Astrocyte (in vitro differentiated cells and primary cell): ENCODE measurements at regions not wholly inside any gene's neighbourhood (a gene's known extent, or its start where the extent isn't known, plus 50 kb on each side); places are given as distances from the start of the nearest gene placed in this dataset.

Experiments used
- DNase-seq: peaks from one replicate; pipeline ENCODE4 v3.0.0-alpha.2; 2010; ENCODE audit warnings: low read depth
- FAIRE-seq: peaks from 2 replicates; lab custom pipeline; 2011; peaks lifted over from hg19 to GRCh38; lab: Jason Lieb, UNC
- H2AFZ ChIP-seq: 2 replicates; pipeline ENCODE4 v1.6.0; 2012; ENCODE audit warnings: low read depth, low read length, inconsistent platforms
- H3K27ac ChIP-seq: 2 replicates; pipeline ENCODE4 v1.5.1; 2011; ENCODE audit warnings: low read depth, low read length, inconsistent platforms
- H3K27me3 ChIP-seq: 2 replicates; pipeline ENCODE4 v1.6.0; 2011; ENCODE audit warnings: low read length, inconsistent platforms; ENCODE audit not compliant: insufficient read depth
- H3K36me3 ChIP-seq: 2 replicates; pipeline ENCODE4 v1.5.1; 2011; ENCODE audit warnings: low read length, inconsistent platforms; ENCODE audit not compliant: insufficient read depth
- H3K4me1 ChIP-seq: 2 replicates; pipeline ENCODE4 v1.5.1; 2011; ENCODE audit warnings: low read length, inconsistent platforms; ENCODE audit not compliant: insufficient read depth
- H3K4me2 ChIP-seq: 2 replicates; pipeline ENCODE4 v1.6.0; 2012; ENCODE audit warnings: low read length, inconsistent platforms
- H3K4me3 ChIP-seq: 2 replicates; pipeline ENCODE4 v1.5.1; 2011; ENCODE audit warnings: low read depth, mild to moderate bottlenecking, low read length, inconsistent platforms; ENCODE audit not compliant: insufficient read depth
- H3K79me2 ChIP-seq: 2 replicates; pipeline ENCODE4 v1.6.0; 2012; ENCODE audit warnings: mild to moderate bottlenecking, low read length, inconsistent platforms; ENCODE audit not compliant: insufficient read depth
- H3K9ac ChIP-seq: 2 replicates; pipeline ENCODE4 v1.6.0; 2012; ENCODE audit warnings: mild to moderate bottlenecking, low read length, inconsistent platforms
- H3K9me3 ChIP-seq: 2 replicates; pipeline ENCODE4 v1.5.1; 2012; ENCODE audit warnings: low read depth, mild to moderate bottlenecking, low read length, inconsistent platforms; ENCODE audit not compliant: insufficient read depth
- H4K20me1 ChIP-seq: 2 replicates; pipeline ENCODE4 v1.6.0; 2012; ENCODE audit warnings: low read length, inconsistent platforms; ENCODE audit not compliant: insufficient read depth
- H3K27ac Mint-ChIP-seq: one replicate; pipeline ENCODE4 v1.8.0; 2021; ENCODE audit warnings: mild to moderate bottlenecking, mixed read lengths; ENCODE audit not compliant: unreplicated experiment
- H3K27me3 Mint-ChIP-seq: one replicate; pipeline ENCODE4 v1.8.0; 2021; ENCODE audit warnings: low read depth, mixed read lengths; ENCODE audit not compliant: unreplicated experiment
- H3K36me3 Mint-ChIP-seq: one replicate; pipeline ENCODE4 v1.8.0; 2021; ENCODE audit warnings: low read depth, mixed read lengths; ENCODE audit not compliant: unreplicated experiment
- H3K4me1 Mint-ChIP-seq: one replicate; pipeline ENCODE4 v1.8.0; 2021; ENCODE audit warnings: low read depth, mixed read lengths; ENCODE audit not compliant: unreplicated experiment
- H3K4me3 Mint-ChIP-seq: one replicate; pipeline ENCODE4 v1.8.0; 2021; ENCODE audit warnings: mild to moderate bottlenecking, moderate library complexity, mixed read lengths; ENCODE audit not compliant: unreplicated experiment
- H3K9me3 Mint-ChIP-seq: one replicate; pipeline ENCODE4 v1.8.0; 2021; ENCODE audit warnings: mild to moderate bottlenecking, mixed read lengths; ENCODE audit not compliant: unreplicated experiment
- EZH2 ChIP-seq: IDR thresholded peaks from 2 replicates; pipeline ENCODE4 v1.6.1; 2012; ENCODE audit warnings: mild to moderate bottlenecking, low read length, inconsistent platforms; ENCODE audit not compliant: insufficient read depth
- TF ChIP-seq, protein P1 (sequence below): IDR thresholded peaks from 2 replicates; pipeline ENCODE4 v1.5.1; 2011; ENCODE audit warnings: low read depth, mild to moderate bottlenecking, inconsistent platforms, low read length, moderate library complexity; ENCODE audit not compliant: insufficient read depth

- Mint-ChIP-seq H3K4me1 (no peaks in the 10 kb centered on the region), H3K27ac (no peak overlapping the region), H3K4me3 (no peak overlapping the region), H3K36me3 (no peaks in the 10 kb centered on the region), H3K9me3 (peaks cover 15% of the 10 kb centered on the region), H3K27me3 (no peaks in the 10 kb centered on the region)
- Histone ChIP-seq H3K4me2 (no peak overlapping the region), H3K27ac (no peak overlapping the region), H2AFZ (no peak overlapping the region), H3K9me3 (no peaks in the 10 kb centered on the region), H3K79me2 (no peaks in the 10 kb centered on the region), H3K27me3 (no peaks in the 10 kb centered on the region), H4K20me1 (no peaks in the 10 kb centered on the region), H3K4me1 (no peaks in the 10 kb centered on the region), H3K36me3 (no peaks in the 10 kb centered on the region), H3K9ac (no peak overlapping the region), H3K4me3 (no peak overlapping the region)
- DNase-seq: peak; percentile 6
- no peak for FAIRE-seq
- TF ChIP-seq, protein P1, sequence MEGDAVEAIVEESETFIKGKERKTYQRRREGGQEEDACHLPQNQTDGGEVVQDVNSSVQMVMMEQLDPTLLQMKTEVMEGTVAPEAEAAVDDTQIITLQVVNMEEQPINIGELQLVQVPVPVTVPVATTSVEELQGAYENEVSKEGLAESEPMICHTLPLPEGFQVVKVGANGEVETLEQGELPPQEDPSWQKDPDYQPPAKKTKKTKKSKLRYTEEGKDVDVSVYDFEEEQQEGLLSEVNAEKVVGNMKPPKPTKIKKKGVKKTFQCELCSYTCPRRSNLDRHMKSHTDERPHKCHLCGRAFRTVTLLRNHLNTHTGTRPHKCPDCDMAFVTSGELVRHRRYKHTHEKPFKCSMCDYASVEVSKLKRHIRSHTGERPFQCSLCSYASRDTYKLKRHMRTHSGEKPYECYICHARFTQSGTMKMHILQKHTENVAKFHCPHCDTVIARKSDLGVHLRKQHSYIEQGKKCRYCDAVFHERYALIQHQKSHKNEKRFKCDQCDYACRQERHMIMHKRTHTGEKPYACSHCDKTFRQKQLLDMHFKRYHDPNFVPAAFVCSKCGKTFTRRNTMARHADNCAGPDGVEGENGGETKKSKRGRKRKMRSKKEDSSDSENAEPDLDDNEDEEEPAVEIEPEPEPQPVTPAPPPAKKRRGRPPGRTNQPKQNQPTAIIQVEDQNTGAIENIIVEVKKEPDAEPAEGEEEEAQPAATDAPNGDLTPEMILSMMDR: no peak
- TF ChIP-seq EZH2: no peak
These were observed 813.5 kb upstream of the SLIT2 start for GRCh38 chr4:19438233-19438632.

DNA sequence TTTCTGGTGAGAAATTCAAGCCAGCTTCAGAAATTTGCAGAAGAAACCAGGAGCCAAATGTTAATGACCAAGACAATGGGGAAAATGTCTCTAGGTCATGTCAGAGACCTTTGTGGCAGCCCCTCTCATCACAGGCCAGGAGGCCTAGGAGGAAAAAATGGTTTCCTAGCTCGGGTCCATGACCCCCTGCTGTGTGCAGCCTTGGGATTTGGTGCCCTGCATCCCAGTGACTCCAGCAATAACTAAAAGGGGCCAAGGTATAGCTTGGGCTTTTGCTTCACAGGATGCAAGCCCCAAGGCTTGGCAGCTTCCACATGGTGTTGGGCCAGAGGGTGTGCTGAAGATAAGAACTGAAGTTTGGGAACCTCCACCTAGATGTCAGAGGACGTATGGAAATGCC lies 814.7 kb upstream of the SLIT2 start:
- Histone ChIP-seq H3K4me3 (no peak overlapping the region), H3K27me3 (no peaks in the 10 kb centered on the region), H3K36me3 (no peaks in the 10 kb centered on the region), H3K4me1 (no peaks in the 10 kb centered on the region), H3K79me2 (no peaks in the 10 kb centered on the region), H3K9ac (no peak overlapping the region), H3K9me3 (no peaks in the 10 kb centered on the region), H3K27ac (no peak overlapping the region), H3K4me2 (no peak overlapping the region), H4K20me1 (no peaks in the 10 kb centered on the region), H2AFZ (no peak overlapping the region)
- Mint-ChIP-seq H3K36me3 (no peaks in the 10 kb centered on the region), H3K9me3 (peaks cover 15% of the 10 kb centered on the region), H3K4me1 (no peaks in the 10 kb centered on the region), H3K27ac (no peak overlapping the region), H3K4me3 (no peak overlapping the region), H3K27me3 (no peaks in the 10 kb centered on the region)
- no peak for DNase-seq
- FAIRE-seq: no peak
- TF ChIP-seq EZH2: no peak
- TF ChIP-seq, protein P1: no peak

GRCh38 chr4:19429684-19430083 lies 822.0 kb upstream of the SLIT2 start:
- peaks cover 16% of the 10 kb centered on the region for H3K9me3 Mint-ChIP-seq
- no peak overlapping the region for H3K27ac Mint-ChIP-seq

More at GRCh38 chr4:19429684-19430083, 822.0 kb upstream of the SLIT2 start:
- Mint-ChIP-seq H3K4me3 (no peak overlapping the region), H3K36me3 (no peaks in the 10 kb centered on the region), H3K27me3 (peaks cover 2% of the 10 kb centered on the region), H3K4me1 (no peaks in the 10 kb centered on the region)
- no peaks in the 10 kb centered on the region for H3K4me1 ChIP-seq
- H3K36me3 ChIP-seq: no peaks in the 10 kb centered on the region
- H3K9ac ChIP-seq: no peak overlapping the region
- DNase-seq: no peak
- no peak overlapping the region for H3K4me3 ChIP-seq
- H3K79me2 ChIP-seq: no peaks in the 10 kb centered on the region
- no peak for TF ChIP-seq EZH2
- TF ChIP-seq, protein P1: no peak
- H4K20me1 ChIP-seq: no peaks in the 10 kb centered on the region
- FAIRE-seq: no peak
- no peaks in the 10 kb centered on the region for H3K27me3 ChIP-seq
- H3K27ac ChIP-seq: no peak overlapping the region
- no peak overlapping the region for H3K4me2 ChIP-seq
- H3K9me3 ChIP-seq: no peaks in the 10 kb centered on the region
- no peak overlapping the region for H2AFZ ChIP-seq
